SK-N-SH (cell line): ENCODE measurements at regions not wholly inside any gene's neighbourhood (a gene's known extent, or its start where the extent isn't known, plus 50 kb on each side); places are given as distances from the start of the nearest gene placed in this dataset.

Source experiments
- CTCF ChIA-PET: fragments of 300-600, 350-600 bp; formaldehyde crosslinking; extraction: SDS; loops from one replicate; lab custom pipeline; 2021; lab: Yijun Ruan, JAX
- POLR2A ChIA-PET: fragments of 350-600 bp; sonication (Branson Sonifier 250); formaldehyde crosslinking; extraction: SDS; loops from one replicate; lab custom pipeline; 2020; ENCODE audit warnings: antibody characterized with exemption, inconsistent platforms; lab: Yijun Ruan, JAX
- DNase-seq: peaks from one replicate; pipeline ENCODE4 v3.0.0; 2012
- H2AFZ ChIP-seq: fragments of 200-600 bp; sonication (generic); 2 replicates; pipeline ENCODE4 v1.8.1; 2016; ENCODE audit warnings: antibody characterized with exemption, mild to moderate bottlenecking, low read depth
- H3F3A ChIP-seq: fragments of 200-600 bp; sonication (generic); replicated peaks from 2 replicates; pipeline ENCODE3; 2016; ENCODE audit warnings: antibody characterized with exemption, mild to moderate bottlenecking; ENCODE audit not compliant: insufficient read depth
- H3K27ac ChIP-seq, 2 experiments: fragments of 200-500 bp in 1 of 2; fragments of 200-600 bp in 1 of 2; sonication (Bioruptor generic) in 1 of 2; sonication (generic), shearing (Covaris generic) in 1 of 2; 2 replicates each; pipeline versions ENCODE4 v1.5.1 to v1.6.1; 2014 to 2016; ENCODE audit warnings: low read depth in 2 of 2, inconsistent platforms in 1 of 2, low read length in 1 of 2, mild to moderate bottlenecking in 1 of 2, mixed read lengths in 1 of 2
- H3K27me3 ChIP-seq: fragments of 200-600 bp; sonication (generic), shearing (Covaris generic); 2 replicates; pipeline ENCODE4 v1.6.1; 2016; ENCODE audit warnings: mixed run types; ENCODE audit not compliant: insufficient read depth
- H3K36me3 ChIP-seq, 2 experiments: fragments of 200-500 bp in 1 of 2; fragments of 200-600 bp in 1 of 2; sonication (Bioruptor generic) in 1 of 2; sonication (generic) in 1 of 2; replicated peaks in 1 of 2; 2 replicates each; pipeline versions ENCODE3 to v1.5.1; 2014 to 2016; ENCODE audit warnings: low read length in 1 of 2, mild to moderate bottlenecking in 1 of 2; ENCODE audit not compliant: insufficient read depth in 2 of 2, control insufficient read depth in 1 of 2
- H3K4me1 ChIP-seq, 2 experiments: fragments of 200-500 bp in 1 of 2; fragments of 200-600 bp in 1 of 2; sonication (Bioruptor generic) in 1 of 2; sonication (generic), shearing (Covaris generic) in 1 of 2; 2 replicates each; pipeline versions ENCODE4 v1.5.1 to v1.6.1; 2014 to 2016; ENCODE audit warnings: low read depth in 1 of 2, low read length in 1 of 2, mixed run types in 1 of 2; ENCODE audit not compliant: insufficient read depth in 2 of 2, control insufficient read depth in 1 of 2
- H3K4me2 ChIP-seq: fragments of 200-600 bp; sonication (generic), shearing (Covaris generic); 2 replicates; pipeline ENCODE4 v1.6.1; 2017; ENCODE audit warnings: mixed run types
- H3K4me3 ChIP-seq, 2 experiments: fragments of 200-500 bp in 1 of 2; fragments of 200-600 bp in 1 of 2; sonication (Bioruptor generic) in 1 of 2; sonication (generic), shearing (Covaris generic) in 1 of 2; 2 replicates each; pipeline versions ENCODE4 v1.5.1 to v1.8.1; 2014 to 2016; ENCODE audit warnings: low read depth in 2 of 2, inconsistent platforms in 1 of 2, low read length in 1 of 2, mild to moderate bottlenecking in 1 of 2, mixed read lengths in 1 of 2, moderate library complexity in 1 of 2
- H3K79me2 ChIP-seq: fragments of 200-600 bp; sonication (generic); 2 replicates; pipeline ENCODE4 v1.8.1; 2017; ENCODE audit warnings: mild to moderate bottlenecking; ENCODE audit not compliant: insufficient read depth
- H3K9ac ChIP-seq: fragments of 200-600 bp; sonication (generic); 2 replicates; pipeline ENCODE4 v1.6.1; 2017; ENCODE audit warnings: mixed run types
- H3K9me2 ChIP-seq: fragments of 200-600 bp; sonication (generic); 2 replicates; pipeline ENCODE4 v1.6.1; 2017; ENCODE audit warnings: mixed run types
- H3K9me3 ChIP-seq: fragments of 200-600 bp; sonication (generic); 2 replicates; pipeline ENCODE4 v1.6.1; 2017; ENCODE audit warnings: mixed run types, mild to moderate bottlenecking, moderate library complexity
- H4K20me1 ChIP-seq: fragments of 200-600 bp; sonication (generic); 2 replicates; pipeline ENCODE4 v1.6.1; 2017; ENCODE audit warnings: mild to moderate bottlenecking, mixed run types; ENCODE audit not compliant: insufficient read depth
- CHD2 ChIP-seq: fragments of 150-350 bp; IDR thresholded peaks from 2 replicates; pipeline ENCODE4 v1.6.1; 2018; ENCODE audit warnings: low read length; ENCODE audit not compliant: partially characterized antibody
- ELF1 ChIP-seq: IDR thresholded peaks from 2 replicates; pipeline ENCODE4 v1.4.0; 2012
- EP300 ChIP-seq, 2 experiments: IDR thresholded peaks; 2 replicates each; pipeline versions ENCODE4 v1.4.0 to v1.6.1; 2012; ENCODE audit warnings: borderline replicate concordance in 1 of 2, low read depth in 1 of 2, low read length in 1 of 2
- GABPA ChIP-seq: IDR thresholded peaks from 2 replicates; pipeline ENCODE4 v1.4.0; 2012; ENCODE audit warnings: low read depth, mild to moderate bottlenecking
- JUND ChIP-seq: IDR thresholded peaks from 2 replicates; pipeline ENCODE4 v1.4.0; 2012
- NRF1 ChIP-seq: IDR thresholded peaks from 2 replicates; pipeline ENCODE4 v1.6.1; 2012; ENCODE audit warnings: low read depth, mild to moderate bottlenecking, low read length
- POLR2AphosphoS5 ChIP-seq: IDR thresholded peaks from 2 replicates; pipeline ENCODE4 v1.6.1; 2012; ENCODE audit warnings: low read depth, low read length
- REST ChIP-seq: IDR thresholded peaks from 2 replicates; pipeline ENCODE4 v1.6.1; 2012; ENCODE audit warnings: mild to moderate bottlenecking, low read depth, low read length, moderate library complexity
- RFX5 ChIP-seq: IDR thresholded peaks from 2 replicates; pipeline ENCODE4 v1.6.1; 2012; ENCODE audit warnings: mild to moderate bottlenecking, improper control_type of control experiment, low read length
- SIN3A ChIP-seq: IDR thresholded peaks from 2 replicates; pipeline ENCODE4 v1.6.1; 2012; ENCODE audit warnings: low read depth, mild to moderate bottlenecking, low read length, moderate library complexity, borderline replicate concordance
- SMC3 ChIP-seq: IDR thresholded peaks from 2 replicates; pipeline ENCODE4 v1.6.1; 2012; ENCODE audit warnings: low read depth, low read length, improper control_type of control experiment
- TCF12 ChIP-seq: IDR thresholded peaks from 2 replicates; pipeline ENCODE4 v1.4.0; 2012
- YY1 ChIP-seq: IDR thresholded peaks from 2 replicates; pipeline ENCODE4 v1.4.0; 2012; ENCODE audit warnings: low read depth, mild to moderate bottlenecking
- WGBS: methylation state at CpG from one replicate; pipeline ENCODE4 v1.1.6; 2017; ENCODE audit warnings: low lambda C conversion rate; 5-methylcytosine and 5-hydroxymethylcytosine counted together
- TF ChIP-seq, protein P1 (sequence below): fragments of 200-600 bp; sonication (generic); IDR thresholded peaks from 2 replicates; pipeline ENCODE4 v1.6.1; 2017; ENCODE audit warnings: antibody characterized with exemption, mild to moderate bottlenecking, moderate library complexity

GRCh38 chr13:83798731-83799130, 83.5 kb downstream of the SLITRK1 start:
- no peaks in the 10 kb centered on the region for H3K27me3 ChIP-seq
- no peaks in the 10 kb centered on the region for H3K9me3 ChIP-seq
- ChIA-PET CTCF (no interaction called here), POLR2A (no interaction called here)
- no peaks in the 10 kb centered on the region for H3K36me3 ChIP-seq
- no peak overlapping the region for H2AFZ ChIP-seq
- no peaks in the 10 kb centered on the region for H4K20me1 ChIP-seq
- no peaks in the 10 kb centered on the region for H3K79me2 ChIP-seq
- no peak overlapping the region for H3K27ac ChIP-seq
- H3K9ac ChIP-seq, result no peak overlapping the region
- H3F3A ChIP-seq, result no peaks in the 10 kb centered on the region
- H3K4me2 ChIP-seq, result no peak overlapping the region
- WGBS, result 3% methylated on average over 1 of the region's 1 CpG
- no peaks in the 10 kb centered on the region for H3K4me1 ChIP-seq
- no peak for DNase-seq
- no peaks in the 10 kb centered on the region for H3K9me2 ChIP-seq
- no peak overlapping the region for H3K4me3 ChIP-seq
- TF ChIP-seq ELF1 (no peak), EP300 (IDR thresholded peaks at IDR 0.05; ENCODE audit: borderline replicate concordance in 1 of 2, low read depth in 1 of 2, low read length in 1 of 2) (no peak), POLR2AphosphoS5 (no peak), TCF12 (no peak), GABPA (no peak), SIN3A (no peak)

GRCh38 chr13:83796364-83796763, 85.9 kb downstream of the SLITRK1 start:
- CTCF ChIA-PET, result no interaction called here
- DNase-seq, result no peak
- Histone ChIP-seq H3K4me3 (no peak overlapping the region), H3K9me3 (no peaks in the 10 kb centered on the region), H2AFZ (no peak overlapping the region), H3K27me3 (no peaks in the 10 kb centered on the region), H3K36me3 (no peaks in the 10 kb centered on the region), H3K9me2 (no peaks in the 10 kb centered on the region), H3K9ac (no peak overlapping the region), H3K79me2 (no peaks in the 10 kb centered on the region), H3K4me2 (no peak overlapping the region), H3F3A (no peaks in the 10 kb centered on the region), H3K4me1 (no peaks in the 10 kb centered on the region), H3K27ac (no peak overlapping the region), H4K20me1 (no peaks in the 10 kb centered on the region)
- 0% methylated on average over 2 of the region's 2 CpGs for WGBS
- TF ChIP-seq NRF1, result no peak
- POLR2A ChIA-PET, result no interaction called here

- Histone ChIP-seq H3K79me2 (no peaks in the 10 kb centered on the region), H3K27ac (no peak overlapping the region), H2AFZ (no peak overlapping the region), H3K9me3 (no peaks in the 10 kb centered on the region), H3K4me1 (no peaks in the 10 kb centered on the region), H3K4me2 (no peak overlapping the region), H3K9ac (no peak overlapping the region), H3K4me3 (no peak overlapping the region), H3F3A (no peaks in the 10 kb centered on the region), H3K27me3 (no peaks in the 10 kb centered on the region), H3K36me3 (no peaks in the 10 kb centered on the region), H3K9me2 (no peaks in the 10 kb centered on the region), H4K20me1 (no peaks in the 10 kb centered on the region)
- 46% methylated on average over 2 of the region's 2 CpGs for WGBS
- TF ChIP-seq YY1, result no peak
- TF ChIP-seq SMC3, result no peak
- DNase-seq, result no peak
- ChIA-PET POLR2A (no interaction called here), CTCF (no interaction called here)
These were observed 87.7 kb downstream of the SLITRK1 start for GRCh38 chr13:83794583-83794982.

DNA sequence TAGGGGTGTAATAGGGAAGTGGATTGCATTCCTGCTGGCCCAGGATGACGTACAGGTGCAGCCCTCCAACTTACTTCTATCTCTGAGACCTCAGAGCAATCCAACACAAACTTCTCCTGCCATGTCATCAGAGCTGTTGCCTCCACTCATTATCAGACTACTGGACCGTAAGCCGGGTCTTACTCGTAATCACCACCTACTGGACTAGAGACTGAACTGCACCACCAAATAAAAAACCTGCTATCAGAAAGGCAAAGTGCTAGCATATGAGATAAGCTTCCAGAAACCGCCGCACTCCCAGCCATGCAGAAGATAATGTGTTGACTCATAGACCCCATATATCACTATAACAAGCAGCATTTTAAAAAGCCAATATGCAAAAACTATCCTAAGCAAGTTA, 102.0 kb downstream of the SLITRK1 start:
- no peaks in the 10 kb centered on the region for H3K79me2 ChIP-seq
- no peak for TF ChIP-seq REST
- TF ChIP-seq CHD2, result no peak
- TF ChIP-seq JUND, result no peak
- TF ChIP-seq RFX5, result no peak
- TF ChIP-seq, protein P1, sequence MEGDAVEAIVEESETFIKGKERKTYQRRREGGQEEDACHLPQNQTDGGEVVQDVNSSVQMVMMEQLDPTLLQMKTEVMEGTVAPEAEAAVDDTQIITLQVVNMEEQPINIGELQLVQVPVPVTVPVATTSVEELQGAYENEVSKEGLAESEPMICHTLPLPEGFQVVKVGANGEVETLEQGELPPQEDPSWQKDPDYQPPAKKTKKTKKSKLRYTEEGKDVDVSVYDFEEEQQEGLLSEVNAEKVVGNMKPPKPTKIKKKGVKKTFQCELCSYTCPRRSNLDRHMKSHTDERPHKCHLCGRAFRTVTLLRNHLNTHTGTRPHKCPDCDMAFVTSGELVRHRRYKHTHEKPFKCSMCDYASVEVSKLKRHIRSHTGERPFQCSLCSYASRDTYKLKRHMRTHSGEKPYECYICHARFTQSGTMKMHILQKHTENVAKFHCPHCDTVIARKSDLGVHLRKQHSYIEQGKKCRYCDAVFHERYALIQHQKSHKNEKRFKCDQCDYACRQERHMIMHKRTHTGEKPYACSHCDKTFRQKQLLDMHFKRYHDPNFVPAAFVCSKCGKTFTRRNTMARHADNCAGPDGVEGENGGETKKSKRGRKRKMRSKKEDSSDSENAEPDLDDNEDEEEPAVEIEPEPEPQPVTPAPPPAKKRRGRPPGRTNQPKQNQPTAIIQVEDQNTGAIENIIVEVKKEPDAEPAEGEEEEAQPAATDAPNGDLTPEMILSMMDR, result peak; percentile 60
- no peak for TF ChIP-seq NRF1
- TF ChIP-seq GABPA, result no peak
- no peak for TF ChIP-seq TCF12

More for the DNA sequence above, 102.0 kb downstream of the SLITRK1 start:
- WGBS, result 15% methylated on average over 6 of the region's 6 CpGs
- ChIA-PET POLR2A (no interaction called here), CTCF (interaction anchor here (0.7 to 1.4 kb wide), 6 partner anchors 10 to 35 kb away, joined by 3 to 4 read pairs (median 3); no protein-coding TSS in a partner anchor)
- H4K20me1 ChIP-seq, result no peaks in the 10 kb centered on the region
- no peak overlapping the region for H3K4me2 ChIP-seq
- H2AFZ ChIP-seq, result no peak overlapping the region
- no peaks in the 10 kb centered on the region for H3K36me3 ChIP-seq
- no peak overlapping the region for H3K4me3 ChIP-seq
- H3F3A ChIP-seq, result no peaks in the 10 kb centered on the region
- H3K9ac ChIP-seq, result no peak overlapping the region
- no peaks in the 10 kb centered on the region for H3K9me2 ChIP-seq
- H3K27ac ChIP-seq, result no peak overlapping the region
- no peaks in the 10 kb centered on the region for H3K4me1 ChIP-seq
- no peaks in the 10 kb centered on the region for H3K9me3 ChIP-seq
- no peaks in the 10 kb centered on the region for H3K27me3 ChIP-seq
- DNase-seq, result peak; percentile 14
